Keratinocyte (primary cell): ENCODE measurements at regions not wholly inside any gene's neighbourhood (a gene's known extent, or its start where the extent isn't known, plus 50 kb on each side); places are given as distances from the start of the nearest gene placed in this dataset.

Experiments
- DNase-seq: peaks from one replicate; pipeline ENCODE4 v3.0.0-alpha.2; 2011; ENCODE audit warnings: low read depth, missing footprints, low spot score
- FAIRE-seq: peaks from 2 replicates; lab custom pipeline; 2011; peaks lifted over from hg19 to GRCh38; lab: Jason Lieb, UNC
- H2AFZ ChIP-seq: 2 replicates; pipeline ENCODE4 v1.6.0; 2012; ENCODE audit warnings: low read length, control low read depth, inconsistent platforms; ENCODE audit not compliant: control insufficient read depth
- H3K27ac ChIP-seq: 2 replicates; pipeline ENCODE4 v1.5.1; 2011; ENCODE audit warnings: low read length; ENCODE audit not compliant: control insufficient read depth, insufficient read depth
- H3K27me3 ChIP-seq: 3 replicates; pipeline ENCODE4 v1.6.0; 2011; ENCODE audit warnings: low read length; ENCODE audit not compliant: control insufficient read depth, insufficient read depth; ENCODE audit errors: extremely low read depth
- H3K36me3 ChIP-seq, 2 experiments: 2 replicates in 1 of 2; 3 replicates in 1 of 2; pipeline ENCODE4 v1.5.1; 2011; ENCODE audit warnings: low read length in 2 of 2, mild to moderate bottlenecking in 1 of 2; ENCODE audit not compliant: control insufficient read depth in 2 of 2, insufficient read depth in 2 of 2; ENCODE audit errors: extremely low read depth in 1 of 2
- H3K4me1 ChIP-seq: 3 replicates; pipeline ENCODE4 v1.5.1; 2011; ENCODE audit warnings: low read length; ENCODE audit not compliant: control insufficient read depth, insufficient read depth; ENCODE audit errors: extremely low read depth
- H3K4me2 ChIP-seq: 3 replicates; pipeline ENCODE4 v1.6.0; 2011; ENCODE audit warnings: low read depth, low read length; ENCODE audit not compliant: control insufficient read depth, insufficient read depth; ENCODE audit errors: extremely low read depth
- H3K4me3 ChIP-seq, 3 experiments: fragments of 200-600 bp in 1 of 3; sonication (generic) in 1 of 3; 2 replicates in 2 of 3; 3 replicates in 1 of 3; pipeline ENCODE4 v1.5.1; 2011 to 2016; ENCODE audit warnings: low read length in 3 of 3, mild to moderate bottlenecking in 3 of 3, control low read depth in 2 of 3, inconsistent platforms in 1 of 3, low read depth in 1 of 3, mixed read lengths in 1 of 3, mixed run types in 1 of 3, moderate library complexity in 1 of 3; ENCODE audit not compliant: control insufficient read depth in 2 of 3, insufficient read depth in 2 of 3; ENCODE audit errors: extremely low read depth in 1 of 3
- H3K79me2 ChIP-seq: 2 replicates; pipeline ENCODE4 v1.6.0; 2012; ENCODE audit warnings: low read length; ENCODE audit not compliant: control insufficient read depth, insufficient read depth
- H3K9ac ChIP-seq: 3 replicates; pipeline ENCODE4 v1.6.0; 2011; ENCODE audit warnings: low read length; ENCODE audit not compliant: control insufficient read depth, insufficient read depth; ENCODE audit errors: extremely low read depth
- H3K9me1 ChIP-seq: 3 replicates; pipeline ENCODE4 v1.6.0; 2011; ENCODE audit warnings: low read length; ENCODE audit not compliant: control insufficient read depth, insufficient read depth; ENCODE audit errors: extremely low read depth
- H3K9me3 ChIP-seq: 2 replicates; pipeline ENCODE4 v1.5.1; 2012; ENCODE audit warnings: low read depth, low read length; ENCODE audit not compliant: control insufficient read depth
- H4K20me1 ChIP-seq: 3 replicates; pipeline ENCODE4 v1.6.0; 2011; ENCODE audit warnings: low read length; ENCODE audit not compliant: control insufficient read depth, insufficient read depth; ENCODE audit errors: extremely low read depth
- EZH2 ChIP-seq: IDR thresholded peaks from one replicate; pipeline ENCODE4 v1.6.1; 2012; ENCODE audit warnings: inconsistent platforms, mild to moderate bottlenecking, low read length, moderate library complexity
- dilution Hi-C: fragments of 300-500 bp; cut with MboI; formaldehyde crosslinking; loops from one replicate; pipeline ENCODE4 v1.7.0; 2020; ENCODE audit warnings: low sequenced_read_pairs; ENCODE audit not compliant: extremely low pct_ligation_motif_present
- TF ChIP-seq, protein P1 (sequence below), 3 experiments: IDR thresholded peaks in 1 of 3; conservative IDR thresholded peaks in 1 of 3; optimal IDR thresholded peaks in 1 of 3; 2 replicates in 2 of 3; 3 replicates in 1 of 3; pipeline versions ENCODE3 to v1.5.1; 2011; ENCODE audit warnings: low read length in 3 of 3, mild to moderate bottlenecking in 3 of 3, moderate library complexity in 2 of 3, control low read depth in 1 of 3, inconsistent platforms in 1 of 3; ENCODE audit not compliant: insufficient read depth in 2 of 3; ENCODE audit errors: extremely low read depth in 1 of 3

DNA sequence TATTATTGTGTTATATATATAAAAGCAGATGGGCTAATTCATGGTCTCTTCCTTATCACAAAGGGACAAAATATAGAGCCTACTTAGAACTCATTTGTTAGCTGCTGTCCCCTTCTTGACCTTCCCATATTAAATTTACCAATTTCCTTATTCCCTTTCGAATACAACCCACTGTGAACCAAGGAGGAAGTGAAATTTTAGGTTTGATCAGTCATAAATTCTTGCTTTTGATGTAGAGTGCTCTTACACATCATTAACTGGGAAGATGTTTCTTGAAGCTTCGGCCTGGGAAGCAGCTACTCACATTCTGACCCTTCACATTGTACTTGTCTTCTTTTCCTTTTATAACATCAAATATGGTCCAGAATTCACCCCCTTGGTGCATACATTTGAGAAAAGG is 579.0 kb downstream of the LRFN5 start:
- Histone ChIP-seq H3K4me3 (no peak overlapping the region), H3K36me3 (no peaks in the 10 kb centered on the region), H3K4me1 (no peaks in the 10 kb centered on the region), H3K9me1 (no peaks in the 10 kb centered on the region), H2AFZ (no peak overlapping the region), H3K27ac (no peak overlapping the region), H3K4me2 (no peak overlapping the region), H3K9me3 (no peaks in the 10 kb centered on the region), H3K9ac (no peak overlapping the region), H3K79me2 (no peaks in the 10 kb centered on the region), H4K20me1 (no peaks in the 10 kb centered on the region), H3K27me3 (no peaks in the 10 kb centered on the region)
- DNase-seq: no peak
- no peak for TF ChIP-seq EZH2
- TF ChIP-seq, protein P1, sequence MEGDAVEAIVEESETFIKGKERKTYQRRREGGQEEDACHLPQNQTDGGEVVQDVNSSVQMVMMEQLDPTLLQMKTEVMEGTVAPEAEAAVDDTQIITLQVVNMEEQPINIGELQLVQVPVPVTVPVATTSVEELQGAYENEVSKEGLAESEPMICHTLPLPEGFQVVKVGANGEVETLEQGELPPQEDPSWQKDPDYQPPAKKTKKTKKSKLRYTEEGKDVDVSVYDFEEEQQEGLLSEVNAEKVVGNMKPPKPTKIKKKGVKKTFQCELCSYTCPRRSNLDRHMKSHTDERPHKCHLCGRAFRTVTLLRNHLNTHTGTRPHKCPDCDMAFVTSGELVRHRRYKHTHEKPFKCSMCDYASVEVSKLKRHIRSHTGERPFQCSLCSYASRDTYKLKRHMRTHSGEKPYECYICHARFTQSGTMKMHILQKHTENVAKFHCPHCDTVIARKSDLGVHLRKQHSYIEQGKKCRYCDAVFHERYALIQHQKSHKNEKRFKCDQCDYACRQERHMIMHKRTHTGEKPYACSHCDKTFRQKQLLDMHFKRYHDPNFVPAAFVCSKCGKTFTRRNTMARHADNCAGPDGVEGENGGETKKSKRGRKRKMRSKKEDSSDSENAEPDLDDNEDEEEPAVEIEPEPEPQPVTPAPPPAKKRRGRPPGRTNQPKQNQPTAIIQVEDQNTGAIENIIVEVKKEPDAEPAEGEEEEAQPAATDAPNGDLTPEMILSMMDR (optimal IDR thresholded peaks at IDR 0.05 in 1 of 3, IDR thresholded peaks at IDR 0.05 in 1 of 3, conservative IDR thresholded peaks at IDR 0.05 in 1 of 3; ENCODE audit: extremely low read depth in 1 of 3, insufficient read depth in 2 of 3, low read length in 3 of 3): no peak
- no peak for FAIRE-seq
- dilution Hi-C loops: no loop called here

GRCh38 chr14:42174357-42174756 is 567.7 kb downstream of the LRFN5 start:
- TF ChIP-seq, protein P1 (optimal IDR thresholded peaks at IDR 0.05 in 1 of 3, IDR thresholded peaks at IDR 0.05 in 1 of 3, conservative IDR thresholded peaks at IDR 0.05 in 1 of 3; ENCODE audit: extremely low read depth in 1 of 3, insufficient read depth in 2 of 3, low read length in 3 of 3): no peak
- TF ChIP-seq EZH2: no peak
- H3K9me3 ChIP-seq: no peaks in the 10 kb centered on the region

More at GRCh38 chr14:42174357-42174756, 567.7 kb downstream of the LRFN5 start:
- H3K4me3 ChIP-seq: no peak overlapping the region
- dilution Hi-C loops: no loop called here
- no peaks in the 10 kb centered on the region for H3K27me3 ChIP-seq
- H3K79me2 ChIP-seq: no peaks in the 10 kb centered on the region
- FAIRE-seq (no peak), DNase-seq (no peak)
- no peaks in the 10 kb centered on the region for H4K20me1 ChIP-seq
- no peak overlapping the region for H2AFZ ChIP-seq
- no peaks in the 10 kb centered on the region for H3K9me1 ChIP-seq
- H3K4me1 ChIP-seq: no peaks in the 10 kb centered on the region
- H3K4me2 ChIP-seq: no peak overlapping the region
- H3K27ac ChIP-seq: no peak overlapping the region
- no peak overlapping the region for H3K9ac ChIP-seq
- H3K36me3 ChIP-seq: no peaks in the 10 kb centered on the region
